22Rv1 (cell line): ENCODE measurements at regions not wholly inside any gene's neighbourhood (a gene's known extent, or its start where the extent isn't known, plus 50 kb on each side); places are given as distances from the start of the nearest gene placed in this dataset.

Source experiments
- ZFX ChIP-seq: fragments of 450-650 bp; IDR thresholded peaks from 2 replicates; pipeline ENCODE4 v1.6.1; 2017; ENCODE audit warnings: antibody characterized with exemption, borderline replicate concordance
- TF ChIP-seq, protein P1 (sequence below): fragments of 450-650 bp; IDR thresholded peaks from 2 replicates; pipeline ENCODE4 v1.5.1; 2017; ENCODE audit warnings: mild to moderate bottlenecking

DNA sequence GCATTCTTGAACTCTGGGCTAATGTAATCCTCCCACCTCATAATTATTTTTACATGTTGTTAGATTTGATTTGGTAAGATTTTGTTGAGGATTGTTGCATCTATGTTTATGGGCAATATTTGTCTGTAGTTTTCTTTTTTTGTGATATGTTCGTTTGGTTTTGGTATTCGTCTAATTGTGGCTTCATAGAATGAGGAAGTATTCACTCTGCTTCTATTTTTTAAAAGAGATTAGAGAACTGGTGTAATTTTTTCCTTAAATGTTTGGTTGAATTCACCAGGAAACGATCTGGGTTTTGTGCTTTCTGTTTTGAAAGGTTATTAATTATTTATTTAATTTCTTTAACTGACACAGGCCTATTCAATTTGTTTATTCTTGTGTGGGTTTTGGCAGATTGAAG lies 161.2 kb upstream of the NUDT6 start:
- TF ChIP-seq, protein P1, sequence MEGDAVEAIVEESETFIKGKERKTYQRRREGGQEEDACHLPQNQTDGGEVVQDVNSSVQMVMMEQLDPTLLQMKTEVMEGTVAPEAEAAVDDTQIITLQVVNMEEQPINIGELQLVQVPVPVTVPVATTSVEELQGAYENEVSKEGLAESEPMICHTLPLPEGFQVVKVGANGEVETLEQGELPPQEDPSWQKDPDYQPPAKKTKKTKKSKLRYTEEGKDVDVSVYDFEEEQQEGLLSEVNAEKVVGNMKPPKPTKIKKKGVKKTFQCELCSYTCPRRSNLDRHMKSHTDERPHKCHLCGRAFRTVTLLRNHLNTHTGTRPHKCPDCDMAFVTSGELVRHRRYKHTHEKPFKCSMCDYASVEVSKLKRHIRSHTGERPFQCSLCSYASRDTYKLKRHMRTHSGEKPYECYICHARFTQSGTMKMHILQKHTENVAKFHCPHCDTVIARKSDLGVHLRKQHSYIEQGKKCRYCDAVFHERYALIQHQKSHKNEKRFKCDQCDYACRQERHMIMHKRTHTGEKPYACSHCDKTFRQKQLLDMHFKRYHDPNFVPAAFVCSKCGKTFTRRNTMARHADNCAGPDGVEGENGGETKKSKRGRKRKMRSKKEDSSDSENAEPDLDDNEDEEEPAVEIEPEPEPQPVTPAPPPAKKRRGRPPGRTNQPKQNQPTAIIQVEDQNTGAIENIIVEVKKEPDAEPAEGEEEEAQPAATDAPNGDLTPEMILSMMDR: no peak
- no peak for TF ChIP-seq ZFX
